ENCODE measurements at regions not wholly inside any gene's neighbourhood (a gene's known extent, or its start where the extent isn't known, plus 50 kb on each side); places are given as distances from the start of the nearest gene placed in this dataset.
"Not testable (repeated sequence)": the region's sequence is repeated elsewhere in the genome, so short reads cannot be mapped to it uniquely, and the experiment has no call there.

DNA sequence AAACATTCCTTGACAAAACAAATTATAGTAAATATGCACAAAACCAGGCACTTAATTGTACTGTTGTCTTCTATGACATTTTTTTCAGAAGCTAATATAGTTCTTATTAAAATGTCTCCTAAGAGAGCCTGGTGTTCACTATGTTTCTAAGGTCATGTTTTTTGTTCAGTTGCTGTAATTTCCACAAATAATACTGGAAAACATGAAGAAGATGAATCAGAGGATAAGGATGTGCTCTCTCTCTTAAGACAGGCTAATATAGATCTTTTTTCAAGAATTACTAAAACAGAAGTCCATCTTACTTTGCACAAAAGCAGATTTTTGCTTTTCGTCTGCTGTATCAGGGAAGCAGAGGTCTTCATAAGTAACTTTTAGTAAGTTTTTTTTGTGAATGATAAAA, 823.0 kb upstream of the NECTIN3 start:
- no peak for DNase-seq

DNA sequence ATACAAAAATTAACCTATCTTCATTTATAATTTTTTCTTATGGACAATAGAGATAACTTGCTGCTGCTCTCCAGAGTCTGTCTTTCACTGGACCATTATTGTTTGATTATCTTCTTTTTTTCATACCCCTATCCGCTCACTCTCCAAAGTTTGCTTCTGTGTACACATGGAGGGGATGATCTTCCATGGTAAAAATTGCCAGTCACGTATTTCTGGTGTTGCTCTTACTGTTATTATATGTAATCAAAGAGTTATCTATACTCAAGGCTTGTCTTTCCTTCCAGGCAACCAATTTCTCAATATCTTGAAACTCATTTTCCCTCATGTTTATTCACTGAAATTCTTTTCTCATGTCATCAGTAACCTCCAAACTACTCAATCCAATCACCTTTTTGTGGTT, 817.8 kb upstream of the NECTIN3 start:
- DNase-seq, result no peak

DNA sequence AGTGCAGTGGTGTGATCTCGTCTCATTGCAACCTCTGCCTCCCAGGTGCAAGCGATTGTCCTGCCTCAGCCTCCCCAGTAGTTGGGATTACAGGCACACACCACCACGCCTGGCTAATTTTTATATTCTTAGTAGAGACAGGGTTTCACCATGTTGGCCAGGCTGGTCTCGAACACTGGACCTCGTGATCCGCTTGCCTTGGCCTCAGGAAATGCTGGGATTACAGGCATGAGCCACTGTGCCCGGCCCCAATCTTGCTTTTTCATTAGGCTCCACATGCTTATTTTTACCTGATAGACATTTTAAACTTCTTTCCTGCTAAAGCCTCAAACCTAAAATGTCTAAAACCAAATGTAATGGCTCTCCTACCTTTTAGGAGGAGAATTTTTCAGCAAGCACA, 817.0 kb upstream of the NECTIN3 start:
- DNase-seq, result no peak

DNA sequence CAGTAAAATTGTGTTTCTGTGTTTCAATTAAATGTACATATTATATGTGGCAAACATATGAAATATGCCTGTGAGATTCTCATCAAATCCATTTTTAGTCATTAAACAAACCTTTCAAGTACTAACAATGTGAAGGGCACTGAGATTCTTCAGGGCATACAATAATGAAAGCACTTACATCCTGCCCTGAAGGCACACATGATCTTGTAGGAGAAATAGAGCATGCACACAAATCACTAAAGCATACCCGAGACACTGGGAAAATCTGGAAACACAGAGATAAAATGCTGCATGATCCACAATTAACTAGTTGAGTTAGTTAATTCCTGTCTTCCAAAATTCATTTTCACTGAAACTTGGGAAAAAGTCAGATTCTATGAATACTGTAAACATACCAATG, 810.5 kb upstream of the NECTIN3 start:
- no peak for DNase-seq

DNA sequence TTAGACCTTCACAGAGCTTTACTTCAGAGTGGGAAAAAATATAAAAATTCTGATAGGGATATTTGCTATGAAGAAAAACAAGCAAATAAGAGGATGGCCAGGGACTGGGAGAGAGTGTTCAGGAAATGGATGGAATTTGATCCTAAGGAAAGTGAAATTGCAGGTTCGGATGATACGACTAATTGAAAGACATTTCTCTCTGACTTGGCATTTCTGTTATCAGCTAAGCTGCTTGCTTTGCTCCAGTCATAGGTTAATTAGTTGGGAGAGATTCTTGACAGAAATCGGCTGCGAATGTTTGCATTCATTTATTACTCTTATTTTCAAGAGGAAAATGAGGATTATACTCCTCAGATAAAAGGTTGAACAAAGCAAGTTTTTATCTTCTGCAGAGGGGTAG, 808.7 kb upstream of the NECTIN3 start:
- no peak for DNase-seq

DNA sequence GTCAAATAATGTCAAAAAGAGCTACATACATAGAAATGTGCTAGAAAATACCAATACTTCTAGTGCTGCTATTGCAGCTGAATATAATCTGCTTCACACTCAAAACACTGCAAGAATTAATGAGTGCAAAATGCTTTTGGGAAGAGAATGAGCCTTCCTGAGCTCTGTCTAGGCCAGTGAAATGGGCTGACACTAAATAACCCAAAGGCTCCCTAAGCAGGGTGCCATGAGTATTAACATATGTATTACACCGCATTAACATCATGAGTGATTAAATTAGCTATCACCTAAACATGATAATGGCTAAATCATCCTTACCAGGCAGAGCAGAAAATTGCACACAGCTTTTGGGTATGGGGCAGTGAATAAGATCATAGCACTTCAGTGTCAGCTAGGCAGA, 806.3 kb upstream of the NECTIN3 start:
- no peak for DNase-seq

DNA sequence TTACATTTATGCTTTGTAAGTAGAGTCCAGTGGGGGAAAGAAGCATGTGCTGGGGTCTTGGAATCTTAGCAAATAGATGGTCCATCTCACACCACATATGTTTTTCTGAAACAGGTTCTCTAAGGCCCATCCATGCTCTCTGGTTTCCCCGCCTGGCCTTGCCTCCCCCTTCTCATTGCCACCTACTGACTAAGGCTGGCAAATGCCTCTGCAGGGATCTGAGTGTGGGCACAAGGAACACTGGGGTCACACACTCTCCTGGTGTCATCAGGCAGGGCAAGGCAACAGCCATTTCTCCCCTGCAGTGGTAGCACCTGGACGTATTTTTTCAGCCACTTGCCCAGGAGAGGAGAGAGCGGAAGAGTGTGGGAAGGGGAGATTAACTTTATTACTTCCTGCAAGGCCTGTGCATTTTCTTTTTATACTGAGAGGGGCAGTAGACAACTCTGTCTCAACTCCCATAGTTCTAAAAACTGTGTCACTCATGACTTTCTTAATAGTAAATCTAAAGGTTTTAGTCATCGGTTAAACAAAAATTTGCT, 804.2 kb upstream of the NECTIN3 start:
- DNase-seq, result no peak

DNA sequence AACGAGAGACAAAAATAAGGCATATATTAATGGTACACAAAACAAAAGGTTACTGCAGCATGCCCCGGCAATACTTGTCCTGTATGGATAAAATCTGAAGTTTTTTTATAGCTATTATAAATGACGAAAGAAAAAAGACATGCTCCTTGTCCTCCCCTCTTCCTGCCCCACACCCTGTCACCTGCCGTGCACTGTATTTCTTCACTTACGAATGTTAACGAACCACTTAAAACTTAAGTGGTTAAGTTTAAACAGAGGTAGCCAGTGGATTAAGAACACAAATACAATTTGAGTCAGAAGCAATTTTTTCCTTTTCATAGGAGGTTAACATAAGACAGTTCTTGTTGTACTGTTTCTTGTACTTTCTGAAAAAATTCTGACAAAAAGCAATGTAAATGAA, 799.1 kb upstream of the NECTIN3 start:
- no peak for DNase-seq

DNA sequence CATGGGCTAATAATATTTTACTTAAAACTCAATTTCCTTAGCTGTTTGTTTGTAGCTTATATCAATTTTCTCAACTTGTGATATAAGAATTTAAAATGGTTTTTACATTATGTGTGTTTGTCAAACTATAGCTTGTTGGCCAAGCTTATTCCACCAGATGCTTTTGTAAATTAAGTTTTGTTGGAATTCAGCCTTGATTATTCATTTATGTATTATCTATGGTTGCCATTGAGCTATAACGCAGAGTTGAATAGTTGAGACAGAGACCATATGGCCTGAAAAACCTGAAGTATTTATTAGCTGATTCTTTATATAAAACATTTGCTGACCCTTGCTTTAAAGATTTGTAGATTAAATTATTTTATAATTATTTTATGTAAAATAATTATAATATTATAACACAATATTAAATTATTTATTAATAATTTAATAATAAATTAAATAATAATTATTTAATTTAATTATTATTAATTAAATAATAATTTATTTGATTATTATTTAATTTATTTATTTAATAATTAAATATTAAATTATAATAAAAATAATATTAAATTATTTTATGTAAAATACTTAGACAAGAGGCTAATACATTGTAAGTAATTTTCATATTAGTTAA, 779.6 kb upstream of the NECTIN3 start:
- no peak for DNase-seq

DNA sequence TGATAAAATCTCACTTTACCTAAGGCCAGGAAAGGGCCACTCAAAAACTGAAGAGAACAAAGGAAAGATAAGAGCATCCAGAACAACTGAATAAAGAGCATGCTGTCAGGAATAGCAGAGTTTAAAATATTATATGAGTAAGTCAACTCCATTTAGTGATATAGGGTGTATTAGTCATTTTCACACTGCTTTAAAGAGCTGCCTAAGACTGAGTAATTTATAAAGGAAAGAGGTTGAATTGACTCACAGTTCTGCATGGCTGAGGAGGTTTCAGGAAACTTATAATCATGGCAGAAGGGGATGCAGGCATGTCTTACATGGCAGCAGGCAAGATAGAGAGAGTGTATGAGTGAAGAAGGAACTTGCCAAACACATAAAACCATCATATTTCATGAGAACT, 778.0 kb upstream of the NECTIN3 start:
- no peak for DNase-seq

DNA sequence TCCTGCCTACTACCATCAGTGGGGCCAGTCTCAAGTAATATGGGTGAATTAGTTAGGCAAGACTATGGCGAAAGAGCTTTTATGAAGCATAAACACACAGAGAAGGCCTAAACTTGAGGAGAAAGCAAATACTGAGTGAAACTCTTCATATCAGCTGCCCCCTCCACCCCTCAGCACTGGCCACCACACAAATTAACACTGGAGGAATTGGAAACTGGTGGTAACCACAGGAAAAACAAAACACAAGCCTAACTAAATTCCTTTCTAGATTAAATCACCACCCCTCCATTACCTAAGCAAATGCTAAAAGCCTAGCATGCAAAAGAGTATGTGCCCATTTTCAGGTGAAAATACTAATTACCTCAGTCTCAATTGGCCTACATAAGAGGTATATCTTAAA, 774.7 kb upstream of the NECTIN3 start:
- no peak for DNase-seq

DNA sequence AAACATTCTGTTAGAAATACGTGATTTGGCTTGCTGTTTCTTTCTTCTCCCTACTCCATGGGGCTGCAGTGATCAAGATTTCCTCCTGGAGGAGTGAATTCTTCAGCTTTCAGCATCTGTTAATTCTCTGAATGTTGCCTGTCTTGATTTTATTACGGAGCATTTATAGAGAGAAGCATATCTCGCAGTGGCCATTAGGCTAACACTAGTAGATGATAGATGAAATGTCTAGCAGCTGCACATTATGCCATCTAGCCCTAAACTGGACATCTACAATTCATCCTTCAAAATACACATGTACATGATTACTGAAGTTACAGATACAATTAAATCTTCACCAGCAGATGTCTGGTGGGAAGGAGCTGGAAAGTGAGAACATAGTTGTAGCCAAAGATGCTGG, 769.8 kb upstream of the NECTIN3 start:
- DNase-seq, result no peak

DNA sequence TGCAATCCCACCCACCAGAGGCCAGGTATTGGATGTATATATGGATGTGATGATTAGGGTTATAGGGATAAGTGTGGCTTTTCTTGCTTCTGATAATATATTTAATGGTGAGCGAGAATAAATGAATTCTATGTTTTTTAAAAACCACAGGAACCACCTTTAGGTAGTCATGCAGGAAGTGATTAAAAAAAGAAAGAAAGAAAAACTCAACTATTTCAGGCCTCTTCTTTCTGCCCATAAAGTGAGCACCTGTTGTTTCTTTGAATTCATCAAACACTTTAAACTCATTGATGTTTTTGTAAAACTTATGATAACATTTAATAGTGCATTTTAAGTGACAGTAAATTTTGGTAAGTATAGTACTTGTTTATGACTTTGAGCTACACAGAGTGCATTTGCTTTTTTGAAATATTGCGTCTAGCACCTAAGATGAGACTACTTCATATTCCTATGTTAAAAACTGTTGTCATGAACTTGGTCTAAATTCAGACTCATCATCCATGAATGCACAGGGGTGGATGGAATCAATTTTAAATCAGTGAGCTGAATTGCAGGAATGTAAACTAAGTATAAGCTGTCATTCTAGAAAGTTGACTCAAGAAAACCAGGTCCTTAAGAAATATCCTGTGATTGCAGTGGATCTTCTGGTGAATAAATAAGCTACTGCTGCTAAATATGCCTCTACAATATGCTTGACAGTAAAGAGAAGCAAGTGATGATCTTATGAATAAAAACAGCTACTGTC, 764.4 kb upstream of the NECTIN3 start:
- no peak for DNase-seq

DNA sequence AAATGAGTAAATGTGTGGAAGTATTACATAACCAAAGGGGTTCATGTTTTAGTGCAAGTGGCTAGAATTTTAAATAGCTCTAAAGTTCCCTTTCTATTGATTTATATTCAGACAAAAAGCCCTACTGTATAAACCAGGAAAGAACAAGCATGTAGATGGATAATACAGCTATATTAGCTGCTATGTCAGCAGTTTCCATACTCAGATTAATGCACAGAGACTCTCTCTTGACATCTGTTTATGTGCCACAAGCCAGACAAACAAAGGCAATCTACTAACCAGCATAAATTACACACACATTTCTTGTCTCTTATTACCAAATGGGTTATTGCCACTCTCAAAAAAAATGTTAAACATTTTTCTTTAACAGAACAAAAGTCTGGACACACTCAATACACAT, 760.1 kb upstream of the NECTIN3 start:
- DNase-seq, result no peak

DNA sequence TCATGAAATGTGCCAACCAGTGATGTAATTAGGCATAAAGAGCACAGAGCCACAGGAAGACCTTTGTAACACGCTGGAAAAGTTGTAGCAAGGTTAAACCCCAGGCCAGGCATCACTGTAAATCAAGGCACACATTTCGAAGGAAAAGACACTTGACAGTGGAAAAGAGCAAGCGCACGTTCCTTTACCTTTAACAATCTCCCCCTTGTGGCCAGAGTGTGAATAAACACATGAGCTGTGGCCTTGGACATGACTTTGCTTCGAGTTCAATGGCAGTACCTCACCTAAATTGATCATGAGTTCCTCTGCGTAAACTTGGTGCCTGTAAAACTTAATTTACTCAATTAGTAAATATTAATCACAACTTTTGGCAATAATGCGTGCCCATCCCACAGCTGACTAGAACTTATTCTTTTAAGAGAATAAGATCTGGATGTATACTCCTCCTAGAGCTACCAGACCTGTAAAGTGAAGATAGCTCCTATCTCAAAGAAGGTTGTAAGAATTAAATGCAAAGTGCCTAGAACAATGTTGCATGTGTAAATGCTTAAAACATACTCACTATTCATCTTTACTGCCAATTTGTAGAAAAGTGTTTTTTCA, 757.0 kb upstream of the NECTIN3 start:
- DNase-seq, result peak; percentile 54

DNA sequence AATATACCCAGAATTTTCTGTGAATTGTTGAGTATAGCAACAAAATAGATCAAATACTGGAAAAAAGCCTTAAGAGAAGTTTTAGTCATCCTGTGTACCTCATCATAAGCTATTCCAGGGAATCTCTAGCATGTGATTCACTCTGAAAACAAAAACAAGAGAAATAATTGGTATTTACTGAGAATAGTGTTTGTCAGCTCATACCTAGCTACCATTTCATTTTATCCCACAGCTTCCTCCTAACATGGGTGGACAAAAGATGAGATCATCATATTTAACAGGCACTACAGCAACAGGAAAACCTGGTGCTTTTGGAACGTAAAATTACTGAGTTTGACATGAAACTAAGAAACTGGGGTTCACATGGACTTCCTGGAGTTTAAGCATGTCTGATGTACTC, 753.5 kb upstream of the NECTIN3 start:
- DNase-seq, result no peak

DNA sequence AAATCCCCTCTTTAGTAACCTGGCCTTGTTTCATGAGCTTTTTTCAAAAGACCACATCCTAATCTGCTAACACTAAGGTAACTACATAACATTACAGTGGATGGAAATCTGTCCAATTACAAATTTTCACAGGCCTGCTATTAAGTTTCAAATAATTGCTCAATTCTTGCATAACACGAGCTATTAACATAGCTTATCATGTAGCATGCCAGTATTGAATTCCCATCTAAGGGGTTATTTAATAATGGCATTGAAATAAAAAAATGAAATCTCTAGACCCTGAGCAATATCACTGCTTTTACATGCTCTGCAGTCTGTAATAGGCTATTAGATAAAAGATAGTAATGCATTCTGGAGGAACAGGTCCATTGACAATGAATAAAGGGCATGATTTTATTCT, 748.3 kb upstream of the NECTIN3 start:
- DNase-seq, result no peak

DNA sequence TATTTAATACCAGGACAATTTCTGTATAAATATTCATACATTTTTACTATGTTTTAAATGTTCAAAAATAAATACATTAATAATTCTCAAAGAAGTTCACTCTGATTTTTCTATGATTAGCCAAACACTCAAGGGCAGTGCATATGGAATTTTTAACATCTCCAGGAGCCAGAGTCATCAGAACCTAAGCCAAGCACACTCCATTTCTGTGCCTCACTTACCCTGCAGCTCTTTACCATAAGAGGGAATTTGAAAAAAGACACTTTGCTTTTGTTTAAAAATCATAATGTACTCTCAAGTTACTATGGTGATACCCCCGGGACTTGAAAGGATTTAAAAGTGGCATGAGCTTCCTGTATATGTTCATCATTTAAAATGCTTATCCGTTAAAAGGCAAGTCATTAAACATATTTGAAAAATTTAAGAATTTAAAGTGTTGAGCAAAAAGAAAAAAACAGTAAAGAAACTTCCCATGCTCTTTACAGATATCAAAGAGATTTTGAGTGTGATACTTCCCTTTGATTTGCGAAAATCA, 747.4 kb upstream of the NECTIN3 start:
- no peak for DNase-seq

DNA sequence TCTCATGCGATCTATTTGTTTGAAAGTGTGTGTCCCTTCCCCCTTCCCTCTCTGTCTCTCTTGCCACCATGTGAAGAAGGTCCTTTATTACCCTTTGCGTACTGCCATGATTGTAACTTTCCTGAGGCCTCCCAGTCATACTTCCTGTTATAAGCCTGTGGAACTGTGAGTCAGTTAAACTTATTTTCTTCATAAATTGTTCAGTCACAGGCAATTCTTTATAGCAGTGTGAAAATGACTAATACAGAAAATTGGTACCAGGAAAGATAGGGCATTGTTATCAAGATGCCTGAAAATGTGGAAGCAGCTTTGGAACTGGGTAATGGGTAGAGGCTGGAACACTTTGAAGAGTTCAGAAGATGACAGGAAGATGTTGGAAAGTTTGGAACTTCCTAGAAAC, 743.7 kb upstream of the NECTIN3 start:
- no peak for DNase-seq

DNA sequence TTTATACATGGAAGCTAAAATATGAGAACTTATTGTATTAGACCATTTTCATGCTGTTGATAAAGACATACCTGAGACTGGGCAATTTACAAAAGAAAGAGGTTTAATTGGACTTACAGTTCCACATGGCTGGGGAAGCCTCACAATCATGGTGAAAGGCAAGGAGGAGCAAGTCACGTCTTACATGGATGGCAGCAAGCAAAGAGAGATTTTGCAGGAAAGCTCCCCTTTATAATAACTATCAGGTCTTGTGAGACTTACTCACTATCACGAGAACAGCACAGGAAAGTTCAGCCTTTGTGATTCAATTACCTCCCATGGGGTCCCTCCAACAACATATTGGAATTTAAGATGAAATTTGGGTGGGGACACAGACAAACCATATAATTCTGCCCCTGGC, 740.1 kb upstream of the NECTIN3 start:
- DNase-seq, result not testable (repeated sequence)

DNA sequence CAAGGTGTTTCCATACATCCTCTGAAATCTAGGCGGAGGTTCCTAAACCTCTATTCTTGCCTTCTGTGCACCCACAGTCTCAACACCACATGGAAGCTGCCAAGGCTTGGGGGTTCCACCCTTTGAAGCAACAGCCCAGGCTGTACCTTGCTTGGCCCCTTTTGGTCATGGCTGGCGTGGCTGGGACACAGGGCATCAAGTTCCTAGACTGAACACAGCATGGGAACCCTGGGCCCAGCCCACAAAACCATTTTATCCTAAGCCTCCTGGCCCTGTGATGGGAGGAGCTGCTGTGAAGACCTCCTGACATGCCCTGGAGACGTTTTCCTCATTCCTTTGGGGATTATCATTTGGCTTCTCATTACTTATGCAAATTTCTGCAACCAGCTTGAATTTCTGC, 739.0 kb upstream of the NECTIN3 start:
- no peak for DNase-seq

DNA sequence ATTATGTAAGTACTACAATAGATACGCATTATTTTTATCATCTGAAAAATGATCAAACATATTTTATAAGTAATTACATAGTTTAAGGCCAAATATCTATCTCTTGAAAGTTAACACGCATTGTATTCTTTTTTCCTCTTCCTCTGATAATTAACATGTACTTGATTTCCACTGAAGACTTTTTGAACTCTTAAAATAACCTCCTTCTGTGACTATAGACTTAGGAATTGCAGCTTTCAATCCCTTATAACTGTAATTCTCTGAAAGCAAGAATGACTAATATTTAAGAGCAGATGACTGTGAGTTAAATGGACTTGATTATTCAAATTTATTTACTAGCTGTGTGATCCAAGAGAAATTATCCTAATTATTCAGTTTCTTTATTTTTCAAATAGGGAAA, 730.6 kb upstream of the NECTIN3 start:
- no peak for DNase-seq

DNA sequence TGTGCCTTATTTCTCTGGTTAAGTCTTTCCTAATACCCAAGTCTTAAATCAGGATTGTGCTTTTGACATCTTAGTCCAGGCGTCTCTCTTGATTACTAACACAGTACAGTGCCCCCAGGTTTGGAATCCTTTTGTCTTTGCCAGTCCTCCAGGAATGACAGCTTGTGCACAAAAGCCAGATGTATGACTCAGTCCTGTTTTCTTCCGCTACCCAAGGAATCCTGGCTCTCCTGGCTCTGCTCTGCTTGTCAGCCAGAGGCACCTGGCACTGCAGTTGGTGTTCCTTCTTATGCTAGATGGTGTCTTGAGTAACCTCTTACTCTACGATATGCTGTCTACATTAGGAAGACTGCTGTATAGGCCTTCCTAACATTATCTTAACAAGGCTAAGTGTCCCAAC, 728.2 kb upstream of the NECTIN3 start:
- no peak for DNase-seq

DNA sequence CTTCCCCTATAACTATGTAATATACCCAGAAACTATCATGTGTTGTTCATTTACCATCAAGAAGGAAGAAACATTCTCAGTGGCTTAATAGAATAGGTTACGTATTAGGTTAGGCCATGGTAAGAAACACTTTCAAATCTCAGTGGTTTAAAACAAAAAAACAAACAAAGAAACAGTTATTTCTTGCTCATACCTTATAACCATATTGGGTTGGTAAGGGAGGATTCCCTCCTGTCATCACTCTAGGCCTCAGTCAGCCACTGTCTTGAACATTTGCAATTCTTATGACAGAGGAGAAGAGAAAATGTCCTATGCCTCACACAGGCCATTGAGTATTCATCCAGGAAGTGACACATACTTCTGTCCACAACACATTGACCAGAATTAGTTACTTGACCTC, 727.7 kb upstream of the NECTIN3 start:
- no peak for DNase-seq

Measured in retina (tissue), 1 donor.